Spleen (tissue), 7 donors: ENCODE measurements at regions not wholly inside any gene's neighbourhood (a gene's known extent, or its start where the extent isn't known, plus 50 kb on each side); places are given as distances from the start of the nearest gene placed in this dataset.

Source experiments
- POLR2A ChIP-seq, 3 donors: fragments of 450-650 bp; IDR thresholded peaks; one replicate each; pipeline ENCODE4 v1.5.1; 2017; ENCODE audit warnings: antibody characterized with exemption in 3 of 3, mild to moderate bottlenecking in 1 of 3
- POLR2AphosphoS5 ChIP-seq, 3 donors: sonication (generic); formaldehyde crosslinking; IDR thresholded peaks; one replicate each; pipeline ENCODE4 v1.5.1; 2017; ENCODE audit warnings: antibody characterized with exemption in 3 of 3
- TF ChIP-seq, protein P1 (sequence below), 11 experiments: fragments of 200-600 bp in 7 of 11; fragments of 450-650 bp in 4 of 11; sonication (generic) in 4 of 11; IDR thresholded peaks in 8 of 11; conservative IDR thresholded peaks in 3 of 11; 1 replicate in 7 of 11; 2 replicates in 4 of 11; pipeline versions ENCODE4 v1.4.0 to v1.8.0; 2016 to 2021; ENCODE audit warnings: antibody characterized with exemption in 11 of 11, inconsistent platforms in 4 of 11, mild to moderate bottlenecking in 1 of 11
- donor health status: DM: no; HTN: no; CAD: no; lungs with moderate emphysema.
- donor health status: DM: no; HTN: no; CAD: no.
- donor health status: DM: no; HTN: no; CAD: no.

DNA sequence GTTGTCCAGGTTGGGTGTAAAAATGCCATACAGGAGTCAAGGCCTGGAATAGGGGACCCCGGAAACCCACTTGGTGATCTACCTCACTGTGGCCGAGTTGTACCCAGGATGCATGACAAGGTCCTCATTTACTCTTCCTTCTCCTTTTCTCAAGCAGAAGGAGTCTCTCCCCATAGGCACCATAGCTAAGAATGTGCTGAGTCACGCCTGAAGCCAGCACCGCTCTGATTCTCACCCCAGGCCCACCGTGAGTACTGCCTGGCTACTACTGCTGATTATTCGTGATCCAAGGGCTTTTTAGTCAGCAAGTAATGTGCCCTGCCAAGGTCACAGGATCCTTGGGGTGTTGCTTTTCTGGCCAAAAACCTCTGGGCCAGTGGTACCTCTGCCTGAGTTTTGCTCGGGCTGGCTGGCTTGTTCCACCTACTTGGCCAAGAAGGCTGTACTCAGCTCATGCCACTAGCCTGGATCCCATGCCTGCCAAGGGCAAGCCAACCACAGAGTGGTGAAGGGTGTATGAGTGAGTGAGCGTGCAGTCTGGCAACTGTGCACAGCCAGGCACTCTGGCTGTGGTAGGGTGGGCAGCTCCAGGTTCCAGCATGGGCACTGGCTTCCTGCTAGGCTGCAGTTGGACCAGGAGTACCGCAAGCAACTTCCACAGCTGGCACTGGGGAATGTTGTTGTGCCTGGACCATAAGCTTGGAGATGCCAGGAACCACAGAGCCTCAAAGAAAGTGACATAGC lies 650.1 kb upstream of the VRK2 start:
- TF ChIP-seq, protein P1, sequence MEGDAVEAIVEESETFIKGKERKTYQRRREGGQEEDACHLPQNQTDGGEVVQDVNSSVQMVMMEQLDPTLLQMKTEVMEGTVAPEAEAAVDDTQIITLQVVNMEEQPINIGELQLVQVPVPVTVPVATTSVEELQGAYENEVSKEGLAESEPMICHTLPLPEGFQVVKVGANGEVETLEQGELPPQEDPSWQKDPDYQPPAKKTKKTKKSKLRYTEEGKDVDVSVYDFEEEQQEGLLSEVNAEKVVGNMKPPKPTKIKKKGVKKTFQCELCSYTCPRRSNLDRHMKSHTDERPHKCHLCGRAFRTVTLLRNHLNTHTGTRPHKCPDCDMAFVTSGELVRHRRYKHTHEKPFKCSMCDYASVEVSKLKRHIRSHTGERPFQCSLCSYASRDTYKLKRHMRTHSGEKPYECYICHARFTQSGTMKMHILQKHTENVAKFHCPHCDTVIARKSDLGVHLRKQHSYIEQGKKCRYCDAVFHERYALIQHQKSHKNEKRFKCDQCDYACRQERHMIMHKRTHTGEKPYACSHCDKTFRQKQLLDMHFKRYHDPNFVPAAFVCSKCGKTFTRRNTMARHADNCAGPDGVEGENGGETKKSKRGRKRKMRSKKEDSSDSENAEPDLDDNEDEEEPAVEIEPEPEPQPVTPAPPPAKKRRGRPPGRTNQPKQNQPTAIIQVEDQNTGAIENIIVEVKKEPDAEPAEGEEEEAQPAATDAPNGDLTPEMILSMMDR (IDR thresholded peaks at IDR 0.05 in 8 of 11, conservative IDR thresholded peaks at IDR 0.05 in 3 of 11) = no peak
- no peak for TF ChIP-seq POLR2A (IDR thresholded peaks at IDR 0.05)
- no peak for TF ChIP-seq POLR2AphosphoS5 (IDR thresholded peaks at IDR 0.05)
